IPS DF 6.9 (cell line): ENCODE measurements at regions not wholly inside any gene's neighbourhood (a gene's known extent, or its start where the extent isn't known, plus 50 kb on each side); places are given as distances from the start of the nearest gene placed in this dataset.

Experiments
- DNase-seq: peaks from one replicate; pipeline ENCODE4 v3.0.0-alpha.2; 2013; ENCODE audit warnings: low read depth, low spot score
- H3K27ac ChIP-seq: one replicate; pipeline ENCODE4 v1.5.1; 2013; ENCODE audit warnings: low read length, control low read depth
- H3K27me3 ChIP-seq: 2 replicates; pipeline ENCODE4 v1.6.1; 2013; ENCODE audit warnings: mild to moderate bottlenecking, low read length; ENCODE audit not compliant: control insufficient read depth, insufficient read depth
- H3K36me3 ChIP-seq: 2 replicates; pipeline ENCODE4 v1.6.1; 2013; ENCODE audit warnings: low read length; ENCODE audit not compliant: control insufficient read depth, insufficient read depth
- H3K4me1 ChIP-seq: 2 replicates; pipeline ENCODE4 v1.6.1; 2013; ENCODE audit warnings: low read length; ENCODE audit not compliant: control insufficient read depth, insufficient read depth
- H3K4me3 ChIP-seq: 2 replicates; pipeline ENCODE4 v1.5.1; 2013; ENCODE audit warnings: mild to moderate bottlenecking, low read length
- H3K9me3 ChIP-seq: 2 replicates; pipeline ENCODE4 v1.6.1; 2013; ENCODE audit warnings: low read length, inconsistent platforms; ENCODE audit not compliant: control insufficient read depth, insufficient read depth
- WGBS: extraction: QIAGEN DNeasy Blood & Tissue Kit; methylation state at CpG from one replicate; pipeline ENCODE4 v1.1.7; 2013; ENCODE audit warnings: mixed read lengths, missing lambda C conversion rate; ENCODE audit not compliant: insufficient read length, insufficient coverage; 5-methylcytosine and 5-hydroxymethylcytosine counted together

- H3K27ac ChIP-seq: no peak overlapping the region
- H3K4me3 ChIP-seq: no peak overlapping the region
- WGBS: no CpG with 5 or more reads among the region's 4 CpGs
- no peaks in the 10 kb centered on the region for H3K36me3 ChIP-seq
- no peak for DNase-seq
- no peaks in the 10 kb centered on the region for H3K27me3 ChIP-seq
- no peaks in the 10 kb centered on the region for H3K9me3 ChIP-seq
- 0 out of 2 replicates have a peak, but pooled peaks cover 2% of the 10 kb centered on the region for H3K4me1 ChIP-seq
Measured at GRCh38 chr6:6889601-6890000, 218.2 kb upstream of the RREB1 start.

GRCh38 chr6:6890400-6890858, 217.3 kb upstream of the RREB1 start:
- Histone ChIP-seq H3K36me3 (no peaks in the 10 kb centered on the region), H3K4me1 (0 out of 2 replicates have a peak, but pooled peaks cover 2% of the 10 kb centered on the region), H3K4me3 (no peak overlapping the region), H3K27ac (no peak overlapping the region), H3K9me3 (no peaks in the 10 kb centered on the region), H3K27me3 (no peaks in the 10 kb centered on the region)
- DNase-seq: no peak
- no CpG with 5 or more reads among the region's 6 CpGs for WGBS

GRCh38 chr6:6891125-6891721, 216.5 kb upstream of the RREB1 start:
- Histone ChIP-seq H3K27ac (no peak overlapping the region), H3K36me3 (no peaks in the 10 kb centered on the region), H3K9me3 (no peaks in the 10 kb centered on the region), H3K27me3 (no peaks in the 10 kb centered on the region), H3K4me3 (no peak overlapping the region), H3K4me1 (0 out of 2 replicates have a peak, but pooled peaks cover 2% of the 10 kb centered on the region)
- no peak for DNase-seq
- WGBS: no CpG with 5 or more reads among the region's 8 CpGs

- no peaks in the 10 kb centered on the region for H3K9me3 ChIP-seq
- no peak overlapping the region for H3K4me3 ChIP-seq
- 0 out of 2 replicates have a peak, but pooled peaks cover under 1% of the 10 kb centered on the region for H3K4me1 ChIP-seq
- no peak for DNase-seq
- H3K27ac ChIP-seq: no peak overlapping the region
- WGBS: no CpG with 5 or more reads among the region's 6 CpGs
- H3K27me3 ChIP-seq: no peaks in the 10 kb centered on the region
- H3K36me3 ChIP-seq: no peaks in the 10 kb centered on the region
Measured at GRCh38 chr6:6891949-6892461, 215.8 kb upstream of the RREB1 start.

- Histone ChIP-seq H3K36me3 (no peaks in the 10 kb centered on the region), H3K4me3 (no peak overlapping the region), H3K27me3 (no peaks in the 10 kb centered on the region), H3K9me3 (no peaks in the 10 kb centered on the region), H3K27ac (no peak overlapping the region), H3K4me1 (no peaks in the 10 kb centered on the region)
- no CpG with 5 or more reads among the region's 17 CpGs for WGBS
- DNase-seq: no peak
Measured at GRCh38 chr6:6892744-6893583, 214.8 kb upstream of the RREB1 start.

- Histone ChIP-seq H3K27ac (no peak overlapping the region), H3K36me3 (no peaks in the 10 kb centered on the region), H3K4me3 (no peak overlapping the region), H3K27me3 (no peaks in the 10 kb centered on the region), H3K4me1 (no peaks in the 10 kb centered on the region), H3K9me3 (no peaks in the 10 kb centered on the region)
- no CpG with 5 or more reads among the region's 19 CpGs for WGBS
- no peak for DNase-seq
Measured at GRCh38 chr6:6893701-6894100, 214.1 kb upstream of the RREB1 start.

- H3K27me3 ChIP-seq: no peaks in the 10 kb centered on the region
- no peak for DNase-seq
- no CpG with 5 or more reads among the region's 3 CpGs for WGBS
- H3K4me3 ChIP-seq: no peak overlapping the region
- H3K36me3 ChIP-seq: no peaks in the 10 kb centered on the region
- no peaks in the 10 kb centered on the region for H3K9me3 ChIP-seq
- H3K4me1 ChIP-seq: peaks cover 3% of the 10 kb centered on the region; the same call in 1 of the 2 replicates
- H3K27ac ChIP-seq: no peak overlapping the region
Measured at GRCh38 chr6:6895929-6896328, 211.8 kb upstream of the RREB1 start.

GRCh38 chr6:6897140-6897539, 210.6 kb upstream of the RREB1 start:
- Histone ChIP-seq H3K4me1 (peaks cover 3% of the 10 kb centered on the region; the same call in 1 of the 2 replicates), H3K27me3 (no peaks in the 10 kb centered on the region), H3K27ac (no peak overlapping the region), H3K4me3 (no peak overlapping the region), H3K9me3 (no peaks in the 10 kb centered on the region), H3K36me3 (no peaks in the 10 kb centered on the region)
- no peak for DNase-seq
- 100% methylated on average over 1 of the region's 3 CpGs for WGBS

- no peaks in the 10 kb centered on the region for H3K9me3 ChIP-seq
- H3K27me3 ChIP-seq: no peaks in the 10 kb centered on the region
- H3K4me3 ChIP-seq: no peak overlapping the region
- DNase-seq: no peak
- no CpG with 5 or more reads among the region's 15 CpGs for WGBS
- H3K4me1 ChIP-seq: peaks cover 3% of the 10 kb centered on the region; the same call in 1 of the 2 replicates
- no peaks in the 10 kb centered on the region for H3K36me3 ChIP-seq
- no peak overlapping the region for H3K27ac ChIP-seq
Measured at GRCh38 chr6:6900569-6901204, 207.1 kb upstream of the RREB1 start.

GRCh38 chr6:6901205-6901719, 206.5 kb upstream of the RREB1 start:
- WGBS: no CpG with 5 or more reads among the region's 15 CpGs
- Histone ChIP-seq H3K9me3 (no peaks in the 10 kb centered on the region), H3K27me3 (no peaks in the 10 kb centered on the region), H3K27ac (no peak overlapping the region), H3K36me3 (no peaks in the 10 kb centered on the region), H3K4me3 (no peak overlapping the region), H3K4me1 (peaks cover 3% of the 10 kb centered on the region; the same call in 1 of the 2 replicates)
- no peak for DNase-seq
